Left lung (tissue), 4 donors: ENCODE measurements at regions not wholly inside any gene's neighbourhood (a gene's known extent, or its start where the extent isn't known, plus 50 kb on each side); places are given as distances from the start of the nearest gene placed in this dataset.
A peak's percentile ranks its signal among the peaks of the same experiment; 100 is the strongest.

Experiments
- ATAC-seq: fragments of 200-7000 bp; cut with Tn5 transposase; one replicate; pipeline ENCODE4 v1.9.1; 2020; ENCODE audit warnings: moderate library complexity
- DNase-seq, 4 donors: peaks; one replicate each; pipeline ENCODE4 v3.0.0-alpha.2; 2013 to 2020
- H3K27ac ChIP-seq, 2 donors: fragments of 200-600 bp; sonication (generic) in 1 of 2; one replicate each; pipeline versions ENCODE4 v1.5.0 to v1.8.0; 2020 to 2021
- H3K27me3 ChIP-seq, 2 donors: fragments of 200-600 bp; sonication (generic) in 1 of 2; one replicate each; pipeline versions ENCODE4 v1.5.0 to v1.8.0; 2020 to 2021
- H3K36me3 ChIP-seq, 2 donors: fragments of 200-600 bp; sonication (generic) in 1 of 2; one replicate each; pipeline versions ENCODE4 v1.5.0 to v1.8.0; 2020 to 2021
- H3K4me1 ChIP-seq, 2 donors: fragments of 200-600 bp; one replicate each; pipeline ENCODE4 v1.8.0; 2021
- H3K4me3 ChIP-seq, 2 donors: fragments of 200-600 bp; sonication (generic) in 1 of 2; one replicate each; pipeline versions ENCODE4 v1.5.0 to v1.8.0; 2020 to 2021; ENCODE audit warnings: mild to moderate bottlenecking in 1 of 2
- H3K9me3 ChIP-seq, 2 donors: fragments of 200-600 bp; sonication (generic) in 1 of 2; one replicate each; pipeline versions ENCODE4 v1.5.0 to v1.8.0; 2020 to 2021
- intact Hi-C, 2 donors: fragments of 100-400 bp; cut with DNase I; formaldehyde crosslinking; loops; one replicate each; pipeline versions ENCODE4 v1.11.2 to v1.14.2; 2022
- TF ChIP-seq, protein P1 (sequence below), 2 donors: fragments of 200-600 bp; sonication (generic) in 1 of 2; IDR thresholded peaks; one replicate each; pipeline versions ENCODE4 v1.5.0 to v1.8.0; 2021; ENCODE audit warnings: antibody characterized with exemption in 2 of 2
- donor health status: DM: no; HTN: yes; CAD: no.
- donor health status: DM: no; HTN: no; CAD: no.

DNA sequence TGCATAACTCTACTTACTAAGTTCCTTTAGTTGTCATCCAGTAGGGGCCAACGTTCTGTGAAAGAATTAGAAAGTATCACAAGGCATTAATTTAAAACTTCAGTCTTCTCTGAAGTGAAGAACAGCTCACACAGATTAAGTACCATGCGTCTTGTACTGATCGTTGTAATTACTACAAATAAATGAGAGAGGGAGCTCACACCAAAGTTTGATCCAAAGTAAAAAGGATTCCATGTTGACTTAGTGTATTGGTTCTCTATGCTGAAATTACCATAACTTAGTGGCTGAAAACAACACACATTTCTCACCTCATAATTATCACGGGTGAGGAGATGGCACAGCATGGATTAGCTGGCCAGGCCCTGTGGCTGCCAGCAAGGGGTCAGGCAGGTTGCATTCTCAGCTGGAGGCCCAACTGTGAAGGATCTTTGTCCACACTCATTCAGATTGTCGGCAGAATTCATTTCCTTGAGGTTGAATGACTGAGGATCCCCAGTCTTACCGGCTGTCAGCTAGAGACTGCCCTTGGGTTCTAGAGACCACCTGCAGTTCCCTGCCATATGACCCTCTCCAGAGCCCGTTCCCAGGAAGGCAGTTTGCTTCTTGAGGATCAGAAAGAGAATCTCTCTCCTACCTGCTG, 169.1 kb downstream of the YTHDC2 start:
- Histone ChIP-seq H3K36me3 (no peaks in the 10 kb centered on the region), H3K9me3 (no peaks in the 10 kb centered on the region), H3K27ac (no peak overlapping the region), H3K4me1 (no peaks in the 10 kb centered on the region), H3K4me3 (no peak overlapping the region), H3K27me3 (no peaks in the 10 kb centered on the region)
- TF ChIP-seq, protein P1, sequence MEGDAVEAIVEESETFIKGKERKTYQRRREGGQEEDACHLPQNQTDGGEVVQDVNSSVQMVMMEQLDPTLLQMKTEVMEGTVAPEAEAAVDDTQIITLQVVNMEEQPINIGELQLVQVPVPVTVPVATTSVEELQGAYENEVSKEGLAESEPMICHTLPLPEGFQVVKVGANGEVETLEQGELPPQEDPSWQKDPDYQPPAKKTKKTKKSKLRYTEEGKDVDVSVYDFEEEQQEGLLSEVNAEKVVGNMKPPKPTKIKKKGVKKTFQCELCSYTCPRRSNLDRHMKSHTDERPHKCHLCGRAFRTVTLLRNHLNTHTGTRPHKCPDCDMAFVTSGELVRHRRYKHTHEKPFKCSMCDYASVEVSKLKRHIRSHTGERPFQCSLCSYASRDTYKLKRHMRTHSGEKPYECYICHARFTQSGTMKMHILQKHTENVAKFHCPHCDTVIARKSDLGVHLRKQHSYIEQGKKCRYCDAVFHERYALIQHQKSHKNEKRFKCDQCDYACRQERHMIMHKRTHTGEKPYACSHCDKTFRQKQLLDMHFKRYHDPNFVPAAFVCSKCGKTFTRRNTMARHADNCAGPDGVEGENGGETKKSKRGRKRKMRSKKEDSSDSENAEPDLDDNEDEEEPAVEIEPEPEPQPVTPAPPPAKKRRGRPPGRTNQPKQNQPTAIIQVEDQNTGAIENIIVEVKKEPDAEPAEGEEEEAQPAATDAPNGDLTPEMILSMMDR (IDR thresholded peaks at IDR 0.05): no peak
- peak; percentile 30 for ATAC-seq
- DNase-seq: peak in 1 of 4 donors; percentile 35
- intact Hi-C loops: no loop called here

DNA sequence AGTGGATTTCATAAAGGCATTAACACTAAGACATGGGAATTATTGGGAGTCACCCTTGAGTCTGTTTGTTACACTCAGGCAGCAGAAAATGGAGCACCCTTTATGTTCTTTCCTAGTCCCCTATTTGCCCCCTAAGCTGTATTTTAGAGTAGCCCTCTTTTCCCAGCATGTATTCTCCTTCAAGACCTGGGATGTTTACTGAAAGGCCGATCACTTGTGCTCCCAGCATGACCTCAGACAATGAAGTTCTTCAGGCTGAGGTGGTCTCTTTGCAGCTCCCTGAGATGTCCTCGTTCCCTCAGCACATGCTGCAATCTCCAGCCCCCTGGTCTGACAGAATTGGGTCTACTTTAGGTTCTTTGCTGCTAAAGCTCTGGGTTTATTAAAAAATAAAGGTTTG, 169.7 kb downstream of the YTHDC2 start:
- H3K4me1 ChIP-seq: no peaks in the 10 kb centered on the region
- no peaks in the 10 kb centered on the region for H3K36me3 ChIP-seq
- H3K27ac ChIP-seq: no peak overlapping the region
- ATAC-seq (no peak), DNase-seq (no peak)
- intact Hi-C loops: no loop called here
- no peaks in the 10 kb centered on the region for H3K9me3 ChIP-seq
- TF ChIP-seq, protein P1 (IDR thresholded peaks at IDR 0.05): no peak
- no peaks in the 10 kb centered on the region for H3K27me3 ChIP-seq
- H3K4me3 ChIP-seq: no peak overlapping the region

DNA sequence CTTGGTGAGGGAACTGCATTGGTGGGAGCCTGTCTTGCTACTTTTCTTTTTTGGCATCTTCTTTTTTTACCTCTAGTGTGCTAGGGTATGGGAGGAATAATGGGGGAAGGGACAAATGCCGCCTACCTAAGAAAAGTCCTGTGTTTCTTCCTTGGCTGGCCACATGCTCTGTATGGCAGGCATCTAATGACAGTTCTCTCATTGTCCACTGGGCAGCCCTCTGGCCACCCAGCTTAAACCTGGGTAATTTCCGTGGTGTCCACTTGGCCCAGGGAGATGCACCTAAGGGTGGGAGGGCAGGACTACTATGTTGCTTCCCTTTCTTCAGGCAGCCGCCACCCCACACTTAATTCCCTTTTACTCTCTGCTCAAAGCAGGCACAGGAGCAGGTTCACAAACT, 173.1 kb downstream of the YTHDC2 start:
- Histone ChIP-seq H3K36me3 (no peaks in the 10 kb centered on the region), H3K4me1 (no peaks in the 10 kb centered on the region), H3K9me3 (no peaks in the 10 kb centered on the region), H3K4me3 (no peak overlapping the region), H3K27ac (no peak overlapping the region), H3K27me3 (no peaks in the 10 kb centered on the region)
- intact Hi-C loops: no loop called here
- ATAC-seq (no peak), DNase-seq (no peak)
- TF ChIP-seq, protein P1 (IDR thresholded peaks at IDR 0.05): no peak

DNA sequence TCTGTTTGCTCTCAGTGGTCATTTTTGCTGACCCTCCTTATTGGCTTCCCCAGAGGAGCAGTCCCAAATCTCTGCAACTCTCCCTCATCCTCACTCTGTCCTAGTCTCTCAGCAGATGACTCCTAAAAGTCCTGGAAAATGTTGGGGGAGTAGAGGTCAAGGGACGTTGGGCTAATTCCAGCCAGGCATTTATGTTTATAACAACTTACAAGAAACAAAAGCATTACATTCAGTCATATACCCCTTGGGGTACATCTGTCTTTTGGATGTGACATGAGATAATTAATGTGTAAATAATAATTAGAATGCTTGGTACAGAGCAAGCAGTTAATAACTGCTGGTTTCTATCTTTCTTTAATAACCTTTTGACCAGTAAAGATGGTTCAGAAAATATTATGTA, 176.2 kb downstream of the YTHDC2 start:
- H3K4me1 ChIP-seq: no peaks in the 10 kb centered on the region
- H3K4me3 ChIP-seq: no peak overlapping the region
- peaks cover 0 to 25% of the 10 kb centered on the region in 2 donors for H3K27me3 ChIP-seq
- TF ChIP-seq, protein P1 (IDR thresholded peaks at IDR 0.05): no peak
- no peaks in the 10 kb centered on the region for H3K36me3 ChIP-seq
- no peaks in the 10 kb centered on the region for H3K9me3 ChIP-seq
- DNase-seq (no peak), ATAC-seq (no peak)
- H3K27ac ChIP-seq: no peak overlapping the region
- intact Hi-C loops: no loop called here

DNA sequence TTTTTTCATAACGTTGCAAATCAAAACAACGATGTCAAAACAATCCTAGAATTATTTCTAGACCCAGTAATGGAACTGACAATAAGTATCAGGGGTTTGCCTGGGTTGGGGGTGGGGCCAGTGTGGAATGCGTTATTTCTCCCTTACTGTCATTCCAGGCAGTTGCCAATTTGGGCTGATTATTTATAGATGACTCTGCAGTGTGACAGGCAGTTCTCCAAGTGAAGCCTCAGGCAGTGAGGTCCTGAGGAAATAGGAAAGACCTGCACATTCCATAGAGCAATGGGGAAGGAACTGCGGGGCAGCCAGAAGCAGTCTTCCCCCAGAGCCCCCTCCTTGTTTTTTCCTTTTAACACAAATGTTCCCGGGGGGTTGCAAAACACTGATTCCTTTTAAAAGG, 179.0 kb downstream of the YTHDC2 start:
- intact Hi-C loops: no loop called here
- no peak overlapping the region for H3K4me3 ChIP-seq
- H3K27me3 ChIP-seq: peaks cover 0 to 25% of the 10 kb centered on the region in 2 donors
- H3K4me1 ChIP-seq: no peaks in the 10 kb centered on the region
- no peak overlapping the region for H3K27ac ChIP-seq
- no peaks in the 10 kb centered on the region for H3K36me3 ChIP-seq
- no peaks in the 10 kb centered on the region for H3K9me3 ChIP-seq
- ATAC-seq: no peak
- TF ChIP-seq, protein P1 (IDR thresholded peaks at IDR 0.05): no peak
- no peak for DNase-seq
